Adrenal gland (tissue), 9 donors: ENCODE measurements at regions not wholly inside any gene's neighbourhood (a gene's known extent, or its start where the extent isn't known, plus 50 kb on each side); places are given as distances from the start of the nearest gene placed in this dataset.

Experiments
- DNase-seq, 7 donors: peaks; one replicate each; pipeline ENCODE4 v3.0.0-alpha.2; 2019 to 2020
- H3K27ac ChIP-seq, 5 donors: fragments of 200-600 bp; sonication (generic) in 4 of 5; 1 replicate in 3 of 5; 2 replicates in 2 of 5; pipeline versions ENCODE4 v1.5.1 to v1.8.0; 2016 to 2020; ENCODE audit warnings: mild to moderate bottlenecking in 1 of 5
- H3K27me3 ChIP-seq: fragments of 200-600 bp; 2 replicates; pipeline ENCODE4 v1.8.0; 2021
- H3K36me3 ChIP-seq, 2 donors: fragments of 200-600 bp; replicated peaks in 1 of 2; 1 replicate in 1 of 2; 2 replicates in 1 of 2; pipeline versions ENCODE4 v1.5.1 to v1.8.0; 2018 to 2022
- H3K4me1 ChIP-seq, 2 donors: fragments of 200-600 bp; replicated peaks in 1 of 2; 1 replicate in 1 of 2; 2 replicates in 1 of 2; pipeline versions ENCODE4 v1.5.1 to v1.8.0; 2018 to 2021
- H3K4me3 ChIP-seq, 4 donors: fragments of 200-600 bp; sonication (generic) in 3 of 4; one replicate each; pipeline ENCODE4 v1.5.1; 2016 to 2018
- H3K9me3 ChIP-seq, 3 donors: fragments of 200-600 bp; sonication (generic) in 1 of 3; replicated peaks in 1 of 3; 1 replicate in 2 of 3; 2 replicates in 1 of 3; pipeline versions ENCODE4 v1.5.1 to v1.8.0; 2016 to 2021
- POLR2A ChIP-seq, 2 donors: fragments of 450-650 bp; IDR thresholded peaks; one replicate each; pipeline ENCODE4 v1.6.1; 2017; ENCODE audit warnings: antibody characterized with exemption in 2 of 2, mild to moderate bottlenecking in 2 of 2, moderate library complexity in 1 of 2
- WGBS, 4 donors: extraction: QIAGEN DNeasy Blood & Tissue Kit in 2 of 4; methylation state at CpG; one replicate each; pipeline versions ENCODE4 v1.1.5 to v1.1.7; 2013 to 2017; 5-methylcytosine and 5-hydroxymethylcytosine counted together
- intact Hi-C, 2 donors: fragments of 100-400 bp; cut with DNase I; formaldehyde crosslinking; loops; one replicate each; pipeline versions ENCODE4 v1.14.1 to v1.15.0; 2022 to 2023
- TF ChIP-seq, protein P1 (sequence below), 6 experiments: fragments of 450-650 bp in 4 of 6; fragments of 200-600 bp in 2 of 6; sonication (generic) in 1 of 6; IDR thresholded peaks; 1 replicate in 5 of 6; 2 replicates in 1 of 6; pipeline versions ENCODE4 v1.5.1 to v1.8.0; 2016 to 2021; ENCODE audit warnings: antibody characterized with exemption in 6 of 6, mild to moderate bottlenecking in 2 of 6, moderate library complexity in 1 of 6
- donor health status: healthy with polysubstance abuse.
- donor health status: Bipolar disorder and iron deficiency.
- donor health status: DM: yes; HTN: yes; CAD: no.
- donor health status: DM: no; HTN: no; CAD: no.
- donor health status: DM: no; HTN: no; CAD: no.

DNA sequence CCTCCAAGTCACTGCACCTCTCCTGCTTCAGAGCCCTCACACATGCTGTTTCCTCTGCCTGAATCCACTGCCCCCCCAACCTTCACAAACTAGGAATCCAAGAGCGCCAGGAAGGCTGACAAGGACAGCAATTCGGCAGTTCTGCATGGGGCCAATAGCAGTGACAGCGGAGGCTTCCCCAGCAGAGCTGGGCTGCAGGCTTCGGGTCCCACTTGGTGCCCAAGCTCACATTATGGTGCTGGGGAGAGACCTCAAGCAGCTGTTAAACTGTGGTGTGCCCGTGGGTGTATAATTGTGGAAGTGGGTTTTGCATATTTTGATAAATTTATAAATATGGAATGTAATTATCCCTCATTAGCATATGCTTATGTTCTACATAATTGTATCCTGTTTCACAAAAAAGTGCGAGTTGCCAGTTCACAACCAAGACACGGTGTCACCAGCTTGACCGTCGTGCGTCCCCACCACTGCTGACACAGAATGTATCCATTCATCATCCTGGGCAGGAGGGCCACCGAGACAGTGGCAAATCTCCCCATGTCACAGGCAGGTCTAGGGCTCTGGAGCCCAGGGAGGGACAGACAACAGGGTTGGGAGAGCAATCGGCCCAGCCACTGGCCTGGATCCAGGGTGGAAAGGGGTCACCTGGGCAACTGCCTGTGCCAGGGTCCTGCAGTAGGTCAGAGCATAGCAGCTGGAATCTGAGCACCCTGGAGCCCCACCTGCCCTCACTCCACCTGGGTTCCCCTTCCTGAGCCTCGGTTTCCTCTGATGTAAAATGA is 81.6 kb downstream of the MATN1 start:
- no peaks in the 10 kb centered on the region for H3K9me3 ChIP-seq
- TF ChIP-seq POLR2A (IDR thresholded peaks at IDR 0.05), result no peak
- TF ChIP-seq, protein P1, sequence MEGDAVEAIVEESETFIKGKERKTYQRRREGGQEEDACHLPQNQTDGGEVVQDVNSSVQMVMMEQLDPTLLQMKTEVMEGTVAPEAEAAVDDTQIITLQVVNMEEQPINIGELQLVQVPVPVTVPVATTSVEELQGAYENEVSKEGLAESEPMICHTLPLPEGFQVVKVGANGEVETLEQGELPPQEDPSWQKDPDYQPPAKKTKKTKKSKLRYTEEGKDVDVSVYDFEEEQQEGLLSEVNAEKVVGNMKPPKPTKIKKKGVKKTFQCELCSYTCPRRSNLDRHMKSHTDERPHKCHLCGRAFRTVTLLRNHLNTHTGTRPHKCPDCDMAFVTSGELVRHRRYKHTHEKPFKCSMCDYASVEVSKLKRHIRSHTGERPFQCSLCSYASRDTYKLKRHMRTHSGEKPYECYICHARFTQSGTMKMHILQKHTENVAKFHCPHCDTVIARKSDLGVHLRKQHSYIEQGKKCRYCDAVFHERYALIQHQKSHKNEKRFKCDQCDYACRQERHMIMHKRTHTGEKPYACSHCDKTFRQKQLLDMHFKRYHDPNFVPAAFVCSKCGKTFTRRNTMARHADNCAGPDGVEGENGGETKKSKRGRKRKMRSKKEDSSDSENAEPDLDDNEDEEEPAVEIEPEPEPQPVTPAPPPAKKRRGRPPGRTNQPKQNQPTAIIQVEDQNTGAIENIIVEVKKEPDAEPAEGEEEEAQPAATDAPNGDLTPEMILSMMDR (IDR thresholded peaks at IDR 0.05), result no peak
- no peak overlapping the region for H3K27ac ChIP-seq
- WGBS, 4 donors, result 59 to 70% (median 67%) methylated on average over 11 to 13 of the region's 13 CpGs
- intact Hi-C loops, result no loop called here
- no peak overlapping the region for H3K4me3 ChIP-seq
- no peaks in the 10 kb centered on the region for H3K36me3 ChIP-seq
- peaks cover 9% of the 10 kb centered on the region for H3K27me3 ChIP-seq
- no peak for DNase-seq
- H3K4me1 ChIP-seq, result no peaks in the 10 kb centered on the region

DNA sequence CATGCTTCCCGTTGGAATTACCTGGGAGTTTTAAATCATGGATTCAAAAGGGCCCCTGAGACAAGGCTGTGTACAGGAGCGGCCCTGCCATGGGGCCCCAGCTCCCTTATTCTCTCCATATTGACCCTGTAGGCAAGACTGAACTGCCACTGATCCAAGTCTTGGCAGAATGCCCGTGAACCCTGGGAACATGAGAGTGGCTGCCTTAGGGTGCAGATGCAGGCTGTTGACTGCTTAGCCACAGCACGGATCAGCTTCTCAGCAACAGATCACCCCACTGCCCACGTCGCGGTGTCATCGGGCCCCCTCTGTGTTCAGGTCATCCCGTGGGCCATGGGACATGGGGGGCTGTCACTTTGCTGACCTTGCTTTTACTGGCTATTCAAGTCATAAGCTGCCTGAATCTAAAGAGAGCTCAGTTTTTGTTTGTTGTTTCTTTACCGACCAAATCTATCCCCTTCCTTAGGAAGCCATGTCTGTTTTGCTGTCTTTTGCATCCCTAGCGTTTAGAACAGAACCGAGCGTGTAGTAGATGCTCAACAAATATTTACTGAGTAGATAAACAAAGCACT is 83.4 kb downstream of the MATN1 start:
- H3K4me3 ChIP-seq, result no peak overlapping the region
- no peaks in the 10 kb centered on the region for H3K9me3 ChIP-seq
- DNase-seq, result no peak
- intact Hi-C loops, result no loop called here
- 71 to 77% (median 74%) methylated on average over 12 to 13 of the region's 13 CpGs for WGBS, 4 donors
- H3K27ac ChIP-seq, result no peak overlapping the region
- H3K27me3 ChIP-seq, result no peaks in the 10 kb centered on the region
- no peaks in the 10 kb centered on the region for H3K4me1 ChIP-seq
- no peaks in the 10 kb centered on the region for H3K36me3 ChIP-seq
- no peak for TF ChIP-seq POLR2A (IDR thresholded peaks at IDR 0.05)
- TF ChIP-seq, protein P1 (IDR thresholded peaks at IDR 0.05), result no peak

- 77 to 92% (median 87%) methylated on average over 2 to 5 of the region's 5 CpGs for WGBS, 4 donors
- Histone ChIP-seq H3K27me3 (no peaks in the 10 kb centered on the region), H3K4me3 (no peak overlapping the region), H3K4me1 (no peaks in the 10 kb centered on the region), H3K9me3 (no peaks in the 10 kb centered on the region), H3K27ac (no peak overlapping the region), H3K36me3 (no peaks in the 10 kb centered on the region)
- intact Hi-C loops, result no loop called here
- TF ChIP-seq POLR2A (IDR thresholded peaks at IDR 0.05), result no peak
- TF ChIP-seq, protein P1 (IDR thresholded peaks at IDR 0.05), result no peak
- no peak for DNase-seq
These were observed 84.6 kb downstream of the MATN1 start for GRCh38 chr1:30638811-30639210.

DNA sequence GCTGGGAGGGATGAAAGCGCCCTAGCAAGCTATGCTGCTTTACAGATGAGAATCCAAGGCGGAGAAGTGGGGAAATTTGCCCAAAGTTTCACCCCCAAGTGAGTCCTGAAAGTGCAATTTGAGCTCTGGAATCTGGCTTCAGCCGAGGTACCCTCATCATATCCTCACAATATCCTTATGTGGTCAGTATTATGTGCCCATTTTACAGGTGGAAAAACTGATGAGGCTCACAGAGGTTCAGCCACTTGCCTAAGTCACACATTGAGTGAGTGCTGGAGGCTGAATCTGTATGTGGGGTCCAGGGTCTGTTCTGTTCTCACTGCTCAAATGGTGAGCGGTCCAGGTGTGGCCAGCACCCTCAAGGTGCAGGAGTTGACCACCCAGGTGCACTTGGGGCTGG is 85.3 kb downstream of the MATN1 start:
- no peak for DNase-seq
- no peak overlapping the region for H3K27ac ChIP-seq
- no peak for TF ChIP-seq POLR2A (IDR thresholded peaks at IDR 0.05)
- H3K4me3 ChIP-seq, result no peak overlapping the region
- WGBS, 4 donors, result 74 to 92% (median 88%) methylated on average over 3 to 4 of the region's 4 CpGs
- H3K36me3 ChIP-seq, result no peaks in the 10 kb centered on the region
- H3K9me3 ChIP-seq, result no peaks in the 10 kb centered on the region
- H3K27me3 ChIP-seq, result no peaks in the 10 kb centered on the region
- intact Hi-C loops, result no loop called here
- no peaks in the 10 kb centered on the region for H3K4me1 ChIP-seq
